ENCODE measurements at regions not wholly inside any gene's neighbourhood (a gene's known extent, or its start where the extent isn't known, plus 50 kb on each side); places are given as distances from the start of the nearest gene placed in this dataset.

DNA sequence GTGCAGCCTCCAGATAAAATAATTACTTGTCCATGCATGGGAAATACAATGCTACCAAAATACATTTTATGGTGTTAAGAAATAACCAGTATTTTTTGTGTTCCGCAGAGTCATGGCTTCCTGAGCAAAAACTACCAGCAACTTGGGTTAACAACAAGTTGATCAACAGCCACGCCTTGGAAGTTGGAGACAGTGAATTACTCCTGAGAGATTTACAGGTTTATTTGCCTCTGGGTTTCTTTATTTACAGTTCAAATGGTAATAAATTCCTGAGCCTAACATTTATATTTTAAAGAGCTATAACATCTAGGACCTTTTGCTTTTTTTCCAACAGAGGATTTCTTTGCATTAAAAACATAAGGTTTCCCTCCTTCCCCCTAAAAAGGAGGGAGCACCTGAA is 194.0 kb downstream of the IPO8 start:
- TF ChIP-seq CTCF (IDR thresholded peaks at IDR 0.05) (no peak), POLR2A (IDR thresholded peaks at IDR 0.05) (no peak), EP300 (IDR thresholded peaks at IDR 0.05) (no peak)

All from gastroesophageal sphincter (tissue), 3 donors.